ENCODE measurements at regions not wholly inside any gene's neighbourhood (a gene's known extent, or its start where the extent isn't known, plus 50 kb on each side); places are given as distances from the start of the nearest gene placed in this dataset.

- TF ChIP-seq, protein P1, sequence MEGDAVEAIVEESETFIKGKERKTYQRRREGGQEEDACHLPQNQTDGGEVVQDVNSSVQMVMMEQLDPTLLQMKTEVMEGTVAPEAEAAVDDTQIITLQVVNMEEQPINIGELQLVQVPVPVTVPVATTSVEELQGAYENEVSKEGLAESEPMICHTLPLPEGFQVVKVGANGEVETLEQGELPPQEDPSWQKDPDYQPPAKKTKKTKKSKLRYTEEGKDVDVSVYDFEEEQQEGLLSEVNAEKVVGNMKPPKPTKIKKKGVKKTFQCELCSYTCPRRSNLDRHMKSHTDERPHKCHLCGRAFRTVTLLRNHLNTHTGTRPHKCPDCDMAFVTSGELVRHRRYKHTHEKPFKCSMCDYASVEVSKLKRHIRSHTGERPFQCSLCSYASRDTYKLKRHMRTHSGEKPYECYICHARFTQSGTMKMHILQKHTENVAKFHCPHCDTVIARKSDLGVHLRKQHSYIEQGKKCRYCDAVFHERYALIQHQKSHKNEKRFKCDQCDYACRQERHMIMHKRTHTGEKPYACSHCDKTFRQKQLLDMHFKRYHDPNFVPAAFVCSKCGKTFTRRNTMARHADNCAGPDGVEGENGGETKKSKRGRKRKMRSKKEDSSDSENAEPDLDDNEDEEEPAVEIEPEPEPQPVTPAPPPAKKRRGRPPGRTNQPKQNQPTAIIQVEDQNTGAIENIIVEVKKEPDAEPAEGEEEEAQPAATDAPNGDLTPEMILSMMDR (IDR thresholded peaks at IDR 0.05; ENCODE audit: low read depth, low read length, poor library complexity, severe bottlenecking): no peak
- TF ChIP-seq EZH2phosphoT487 (IDR thresholded peaks at IDR 0.05; ENCODE audit: borderline replicate concordance, low read length): no peak
Measured at GRCh38 chr18:38900031-38900430, 1334.4 kb upstream of the CELF4 start.

Data from DOHH2 (cell line).